ENCODE measurements at regions not wholly inside any gene's neighbourhood (a gene's known extent, or its start where the extent isn't known, plus 50 kb on each side); places are given as distances from the start of the nearest gene placed in this dataset.

DNA sequence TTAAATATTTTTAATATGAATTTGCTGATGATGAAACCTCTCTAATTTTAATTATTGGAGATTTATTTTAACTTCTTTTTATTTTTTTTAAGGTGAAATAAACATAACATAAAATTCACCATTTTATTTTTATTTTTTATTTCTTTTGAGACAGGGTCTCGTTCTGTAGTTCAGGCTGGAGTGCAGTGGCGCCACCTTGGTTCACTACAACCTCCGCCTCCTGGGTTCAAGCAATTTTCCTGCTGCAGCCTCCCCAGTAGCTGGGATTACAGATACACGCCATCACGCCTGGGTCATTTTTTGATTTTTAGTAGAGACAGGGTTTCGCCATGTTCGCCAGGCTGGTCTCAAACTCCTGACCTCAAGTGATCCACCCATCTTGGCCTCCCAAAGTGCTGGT, 402.9 kb downstream of the PRR16 start:
- Histone ChIP-seq H3F3A (ENCODE audit: control insufficient read depth, insufficient read depth) (no peaks in the 10 kb centered on the region), H3K36me3 (ENCODE audit: control insufficient read depth, low read length) (no peaks in the 10 kb centered on the region), H3K9me2 (replicated peaks; ENCODE audit: control insufficient read depth, low read length) (no peaks in the 10 kb centered on the region), H3K27ac (ENCODE audit: low read depth, low read length) (no peak overlapping the region), H3K9me3 (ENCODE audit: control insufficient read depth, insufficient read depth, low read length) (no peaks in the 10 kb centered on the region), H3K4me2 (ENCODE audit: low read length) (no peak overlapping the region), H3K4me3 (ENCODE audit: low read length) (no peak overlapping the region), H4K20me1 (ENCODE audit: control insufficient read depth, insufficient read depth, low read depth, low read length) (no peaks in the 10 kb centered on the region), H3K27me3 (ENCODE audit: control insufficient read depth, low read length) (no peaks in the 10 kb centered on the region), H3K4me1 (ENCODE audit: control insufficient read depth, low read length) (no peaks in the 10 kb centered on the region), H3K79me2 (ENCODE audit: control insufficient read depth, low read length) (no peaks in the 10 kb centered on the region)
- no peak for TF ChIP-seq EZH2phosphoT487 (IDR thresholded peaks at IDR 0.05; ENCODE audit: borderline replicate concordance, low read length)
- TF ChIP-seq, protein P1, sequence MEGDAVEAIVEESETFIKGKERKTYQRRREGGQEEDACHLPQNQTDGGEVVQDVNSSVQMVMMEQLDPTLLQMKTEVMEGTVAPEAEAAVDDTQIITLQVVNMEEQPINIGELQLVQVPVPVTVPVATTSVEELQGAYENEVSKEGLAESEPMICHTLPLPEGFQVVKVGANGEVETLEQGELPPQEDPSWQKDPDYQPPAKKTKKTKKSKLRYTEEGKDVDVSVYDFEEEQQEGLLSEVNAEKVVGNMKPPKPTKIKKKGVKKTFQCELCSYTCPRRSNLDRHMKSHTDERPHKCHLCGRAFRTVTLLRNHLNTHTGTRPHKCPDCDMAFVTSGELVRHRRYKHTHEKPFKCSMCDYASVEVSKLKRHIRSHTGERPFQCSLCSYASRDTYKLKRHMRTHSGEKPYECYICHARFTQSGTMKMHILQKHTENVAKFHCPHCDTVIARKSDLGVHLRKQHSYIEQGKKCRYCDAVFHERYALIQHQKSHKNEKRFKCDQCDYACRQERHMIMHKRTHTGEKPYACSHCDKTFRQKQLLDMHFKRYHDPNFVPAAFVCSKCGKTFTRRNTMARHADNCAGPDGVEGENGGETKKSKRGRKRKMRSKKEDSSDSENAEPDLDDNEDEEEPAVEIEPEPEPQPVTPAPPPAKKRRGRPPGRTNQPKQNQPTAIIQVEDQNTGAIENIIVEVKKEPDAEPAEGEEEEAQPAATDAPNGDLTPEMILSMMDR (IDR thresholded peaks at IDR 0.05; ENCODE audit: low read depth, low read length, poor library complexity, severe bottlenecking) = no peak

DNA sequence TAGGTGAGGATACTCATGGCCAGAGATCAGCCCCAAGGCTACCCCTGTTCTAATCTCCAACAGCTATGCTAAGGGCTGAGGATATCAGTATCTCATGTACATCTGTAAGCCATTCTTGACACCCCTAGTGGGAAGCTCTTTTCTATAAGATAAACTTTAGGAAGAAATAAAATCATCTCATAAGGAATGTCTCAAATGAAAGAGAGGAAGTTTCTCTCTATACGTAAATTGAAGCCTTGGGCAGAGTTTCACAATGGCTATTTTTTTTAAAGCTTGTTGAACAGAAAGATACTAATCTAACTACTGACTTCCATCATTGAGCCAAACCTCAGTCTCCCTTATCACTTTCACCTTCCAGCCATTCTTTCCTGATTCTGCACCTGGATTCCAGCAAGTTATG, 405.7 kb downstream of the PRR16 start:
- no peak overlapping the region for H3K27ac ChIP-seq (ENCODE audit: low read depth, low read length)
- H3K36me3 ChIP-seq (ENCODE audit: control insufficient read depth, low read length) = no peaks in the 10 kb centered on the region
- H3K4me2 ChIP-seq (ENCODE audit: low read length) = no peak overlapping the region
- no peaks in the 10 kb centered on the region for H3K4me1 ChIP-seq (ENCODE audit: control insufficient read depth, low read length)
- no peaks in the 10 kb centered on the region for H3F3A ChIP-seq (ENCODE audit: control insufficient read depth, insufficient read depth)
- no peaks in the 10 kb centered on the region for H3K79me2 ChIP-seq (ENCODE audit: control insufficient read depth, low read length)
- no peaks in the 10 kb centered on the region for H3K9me2 ChIP-seq (replicated peaks; ENCODE audit: control insufficient read depth, low read length)
- H3K4me3 ChIP-seq (ENCODE audit: low read length) = no peak overlapping the region
- H3K9me3 ChIP-seq (ENCODE audit: control insufficient read depth, insufficient read depth, low read length) = no peaks in the 10 kb centered on the region
- no peak for TF ChIP-seq EZH2phosphoT487 (IDR thresholded peaks at IDR 0.05; ENCODE audit: borderline replicate concordance, low read length)
- TF ChIP-seq, protein P1 (IDR thresholded peaks at IDR 0.05; ENCODE audit: low read depth, low read length, poor library complexity, severe bottlenecking) = no peak
- H3K27me3 ChIP-seq (ENCODE audit: control insufficient read depth, low read length) = no peaks in the 10 kb centered on the region
- no peaks in the 10 kb centered on the region for H4K20me1 ChIP-seq (ENCODE audit: control insufficient read depth, insufficient read depth, low read depth, low read length)

DNA sequence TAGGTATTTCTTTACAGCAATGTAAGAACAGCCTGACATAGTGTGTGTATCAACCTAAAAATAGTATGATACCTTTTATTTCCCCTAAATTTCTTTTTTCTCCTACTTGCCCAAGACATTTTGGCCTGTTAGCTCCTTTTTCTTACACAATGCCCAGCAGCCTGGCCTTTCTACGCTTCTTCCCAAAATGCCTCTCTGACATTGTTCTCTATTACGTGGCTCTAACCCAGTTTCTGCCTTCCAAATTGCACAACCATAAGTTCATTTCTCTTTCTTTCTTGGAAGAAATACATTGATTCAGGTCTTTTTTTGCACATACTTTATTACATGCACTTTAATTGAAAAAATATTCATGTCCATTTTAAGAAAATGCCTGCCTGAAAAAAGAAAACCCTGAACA, 408.2 kb downstream of the PRR16 start:
- TF ChIP-seq EZH2phosphoT487 (IDR thresholded peaks at IDR 0.05; ENCODE audit: borderline replicate concordance, low read length) = no peak
- TF ChIP-seq, protein P1 (IDR thresholded peaks at IDR 0.05; ENCODE audit: low read depth, low read length, poor library complexity, severe bottlenecking) = no peak
- H3K4me1 ChIP-seq (ENCODE audit: control insufficient read depth, low read length) = no peaks in the 10 kb centered on the region
- no peaks in the 10 kb centered on the region for H3K9me2 ChIP-seq (replicated peaks; ENCODE audit: control insufficient read depth, low read length)
- no peaks in the 10 kb centered on the region for H3K9me3 ChIP-seq (ENCODE audit: control insufficient read depth, insufficient read depth, low read length)
- H4K20me1 ChIP-seq (ENCODE audit: control insufficient read depth, insufficient read depth, low read depth, low read length) = no peaks in the 10 kb centered on the region
- H3K4me3 ChIP-seq (ENCODE audit: low read length) = no peak overlapping the region
- H3K36me3 ChIP-seq (ENCODE audit: control insufficient read depth, low read length) = no peaks in the 10 kb centered on the region
- no peak overlapping the region for H3K4me2 ChIP-seq (ENCODE audit: low read length)
- H3F3A ChIP-seq (ENCODE audit: control insufficient read depth, insufficient read depth) = no peaks in the 10 kb centered on the region
- H3K27me3 ChIP-seq (ENCODE audit: control insufficient read depth, low read length) = no peaks in the 10 kb centered on the region
- no peak overlapping the region for H3K27ac ChIP-seq (ENCODE audit: low read depth, low read length)
- H3K79me2 ChIP-seq (ENCODE audit: control insufficient read depth, low read length) = no peaks in the 10 kb centered on the region

DNA sequence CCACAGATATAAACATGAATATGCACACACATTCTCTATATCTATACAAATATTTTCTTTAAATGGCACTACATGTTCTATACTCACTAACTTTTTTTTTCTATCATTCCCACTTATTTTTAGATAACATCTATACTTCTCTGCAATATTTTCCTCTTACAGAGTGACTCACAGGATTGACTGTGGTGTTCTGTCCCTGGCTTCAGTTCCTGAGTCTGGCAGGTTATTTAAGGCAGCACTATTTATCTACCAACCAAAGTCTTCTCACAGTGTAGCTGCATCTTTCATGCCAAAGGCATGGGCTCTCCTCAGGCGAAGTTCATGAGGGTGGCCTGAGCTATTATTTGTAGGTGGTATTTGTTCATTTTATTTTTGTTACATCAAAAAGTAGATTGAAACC, 409.0 kb downstream of the PRR16 start:
- Histone ChIP-seq H3K4me2 (ENCODE audit: low read length) (no peak overlapping the region), H3K27me3 (ENCODE audit: control insufficient read depth, low read length) (no peaks in the 10 kb centered on the region), H3K27ac (ENCODE audit: low read depth, low read length) (no peak overlapping the region), H3F3A (ENCODE audit: control insufficient read depth, insufficient read depth) (no peaks in the 10 kb centered on the region), H3K4me1 (ENCODE audit: control insufficient read depth, low read length) (no peaks in the 10 kb centered on the region), H3K79me2 (ENCODE audit: control insufficient read depth, low read length) (no peaks in the 10 kb centered on the region), H4K20me1 (ENCODE audit: control insufficient read depth, insufficient read depth, low read depth, low read length) (no peaks in the 10 kb centered on the region), H3K36me3 (ENCODE audit: control insufficient read depth, low read length) (no peaks in the 10 kb centered on the region), H3K9me2 (replicated peaks; ENCODE audit: control insufficient read depth, low read length) (no peaks in the 10 kb centered on the region), H3K4me3 (ENCODE audit: low read length) (no peak overlapping the region), H3K9me3 (ENCODE audit: control insufficient read depth, insufficient read depth, low read length) (no peaks in the 10 kb centered on the region)
- TF ChIP-seq EZH2phosphoT487 (IDR thresholded peaks at IDR 0.05; ENCODE audit: borderline replicate concordance, low read length) = no peak
- TF ChIP-seq, protein P1 (IDR thresholded peaks at IDR 0.05; ENCODE audit: low read depth, low read length, poor library complexity, severe bottlenecking) = no peak
